ENCODE measurements at regions not wholly inside any gene's neighbourhood (a gene's known extent, or its start where the extent isn't known, plus 50 kb on each side); places are given as distances from the start of the nearest gene placed in this dataset.

DNA sequence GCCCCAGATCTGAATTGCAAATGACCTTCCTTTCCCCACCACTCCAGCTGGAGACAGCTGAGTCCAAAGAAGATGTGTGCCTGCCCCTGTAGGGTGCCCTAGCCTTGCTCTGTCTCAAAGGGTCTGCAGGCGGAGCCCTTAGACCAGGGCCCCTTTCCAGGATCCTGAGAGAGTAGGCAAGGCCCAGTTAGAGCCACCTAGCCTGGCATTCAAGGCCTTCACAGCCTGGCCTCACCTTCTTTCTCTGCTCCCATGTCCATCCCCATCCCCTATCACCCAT, 66.6 kb upstream of the LHX1 start:
- H3K27ac ChIP-seq (ENCODE audit: low read depth, low read length): no peak overlapping the region
- no peak for ATAC-seq

More for the DNA sequence above, 66.6 kb upstream of the LHX1 start:
- H3K4me3 ChIP-seq (replicated peaks in 1 of 2; ENCODE audit: low read depth in 1 of 2, low read length in 2 of 2): no peak overlapping the region
- ChIA-PET RAD21 (ENCODE audit: low non-redundant PET in 1 of 2, low total read pairs in 2 of 2, uncharacterized antibody in 2 of 2, unreplicated experiment in 2 of 2) (no interaction called here), POLR2A (no interaction called here), CTCF (no interaction called here)
- H3K4me1 ChIP-seq (ENCODE audit: control insufficient read depth in 1 of 2, insufficient read depth in 2 of 2, low read length in 2 of 2): peaks cover 0 to 7% of the 10 kb centered on the region in 2 experiments; a peak in 1 of 4 replicates
- H3K9me2 ChIP-seq (ENCODE audit: insufficient read depth): no peaks in the 10 kb centered on the region
- intact Hi-C loops (cut with micrococcal nuclease): no loop called here
- no peaks in the 10 kb centered on the region for H3K27me3 ChIP-seq (ENCODE audit: insufficient read depth, low read length)
- no peak overlapping the region for H3K4me2 ChIP-seq (ENCODE audit: low read length)
- no peak for DNase-seq (ENCODE audit: low read depth, low spot score)
- H3K79me2 ChIP-seq (ENCODE audit: insufficient read depth, low read length): no peaks in the 10 kb centered on the region
- no peak overlapping the region for H2AFZ ChIP-seq (ENCODE audit: low read depth, low read length, poor library complexity, severe bottlenecking)
- H3K9me3 ChIP-seq (ENCODE audit: control insufficient read depth in 1 of 2, insufficient read depth in 1 of 2, low read depth in 1 of 2, low read length in 2 of 2): no peaks in the 10 kb centered on the region
- BruUV-seq (replicated peaks): no TSS peak
- H3K9ac ChIP-seq (ENCODE audit: low read length): no peak overlapping the region
- TF ChIP-seq EZH2phosphoT487 (IDR thresholded peaks at IDR 0.05; ENCODE audit: borderline replicate concordance) (no peak), CEBPB (IDR thresholded peaks at IDR 0.05; ENCODE audit: low read depth) (no peak), SRF (IDR thresholded peaks at IDR 0.05; ENCODE audit: low read depth) (no peak), ZNF274 (IDR thresholded peaks at IDR 0.05; ENCODE audit: low read depth, low read length) (no peak), SP1 (IDR thresholded peaks at IDR 0.05; ENCODE audit: low read depth) (no peak), SIN3A (IDR thresholded peaks at IDR 0.05; ENCODE audit: low read depth) (no peak), ELF1 (IDR thresholded peaks at IDR 0.05; ENCODE audit: borderline replicate concordance, low read depth) (no peak)
- TF ChIP-seq, protein P1, sequence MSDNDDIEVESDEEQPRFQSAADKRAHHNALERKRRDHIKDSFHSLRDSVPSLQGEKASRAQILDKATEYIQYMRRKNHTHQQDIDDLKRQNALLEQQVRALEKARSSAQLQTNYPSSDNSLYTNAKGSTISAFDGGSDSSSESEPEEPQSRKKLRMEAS (IDR thresholded peaks at IDR 0.05): no peak
- TF ChIP-seq, protein P2, sequence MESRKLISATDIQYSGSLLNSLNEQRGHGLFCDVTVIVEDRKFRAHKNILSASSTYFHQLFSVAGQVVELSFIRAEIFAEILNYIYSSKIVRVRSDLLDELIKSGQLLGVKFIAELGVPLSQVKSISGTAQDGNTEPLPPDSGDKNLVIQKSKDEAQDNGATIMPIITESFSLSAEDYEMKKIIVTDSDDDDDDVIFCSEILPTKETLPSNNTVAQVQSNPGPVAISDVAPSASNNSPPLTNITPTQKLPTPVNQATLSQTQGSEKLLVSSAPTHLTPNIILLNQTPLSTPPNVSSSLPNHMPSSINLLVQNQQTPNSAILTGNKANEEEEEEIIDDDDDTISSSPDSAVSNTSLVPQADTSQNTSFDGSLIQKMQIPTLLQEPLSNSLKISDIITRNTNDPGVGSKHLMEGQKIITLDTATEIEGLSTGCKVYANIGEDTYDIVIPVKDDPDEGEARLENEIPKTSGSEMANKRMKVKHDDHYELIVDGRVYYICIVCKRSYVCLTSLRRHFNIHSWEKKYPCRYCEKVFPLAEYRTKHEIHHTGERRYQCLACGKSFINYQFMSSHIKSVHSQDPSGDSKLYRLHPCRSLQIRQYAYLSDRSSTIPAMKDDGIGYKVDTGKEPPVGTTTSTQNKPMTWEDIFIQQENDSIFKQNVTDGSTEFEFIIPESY (IDR thresholded peaks at IDR 0.05; ENCODE audit: extremely low read depth, insufficient replicate concordance, low read length): no peak
- TF ChIP-seq, protein P3, sequence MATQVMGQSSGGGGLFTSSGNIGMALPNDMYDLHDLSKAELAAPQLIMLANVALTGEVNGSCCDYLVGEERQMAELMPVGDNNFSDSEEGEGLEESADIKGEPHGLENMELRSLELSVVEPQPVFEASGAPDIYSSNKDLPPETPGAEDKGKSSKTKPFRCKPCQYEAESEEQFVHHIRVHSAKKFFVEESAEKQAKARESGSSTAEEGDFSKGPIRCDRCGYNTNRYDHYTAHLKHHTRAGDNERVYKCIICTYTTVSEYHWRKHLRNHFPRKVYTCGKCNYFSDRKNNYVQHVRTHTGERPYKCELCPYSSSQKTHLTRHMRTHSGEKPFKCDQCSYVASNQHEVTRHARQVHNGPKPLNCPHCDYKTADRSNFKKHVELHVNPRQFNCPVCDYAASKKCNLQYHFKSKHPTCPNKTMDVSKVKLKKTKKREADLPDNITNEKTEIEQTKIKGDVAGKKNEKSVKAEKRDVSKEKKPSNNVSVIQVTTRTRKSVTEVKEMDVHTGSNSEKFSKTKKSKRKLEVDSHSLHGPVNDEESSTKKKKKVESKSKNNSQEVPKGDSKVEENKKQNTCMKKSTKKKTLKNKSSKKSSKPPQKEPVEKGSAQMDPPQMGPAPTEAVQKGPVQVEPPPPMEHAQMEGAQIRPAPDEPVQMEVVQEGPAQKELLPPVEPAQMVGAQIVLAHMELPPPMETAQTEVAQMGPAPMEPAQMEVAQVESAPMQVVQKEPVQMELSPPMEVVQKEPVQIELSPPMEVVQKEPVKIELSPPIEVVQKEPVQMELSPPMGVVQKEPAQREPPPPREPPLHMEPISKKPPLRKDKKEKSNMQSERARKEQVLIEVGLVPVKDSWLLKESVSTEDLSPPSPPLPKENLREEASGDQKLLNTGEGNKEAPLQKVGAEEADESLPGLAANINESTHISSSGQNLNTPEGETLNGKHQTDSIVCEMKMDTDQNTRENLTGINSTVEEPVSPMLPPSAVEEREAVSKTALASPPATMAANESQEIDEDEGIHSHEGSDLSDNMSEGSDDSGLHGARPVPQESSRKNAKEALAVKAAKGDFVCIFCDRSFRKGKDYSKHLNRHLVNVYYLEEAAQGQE (IDR thresholded peaks at IDR 0.05; ENCODE audit: low read depth): no peak
- no peaks in the 10 kb centered on the region for H3K36me3 ChIP-seq (ENCODE audit: control insufficient read depth in 1 of 2, insufficient read depth in 2 of 2, low read length in 2 of 2)
- H4K20me1 ChIP-seq (ENCODE audit: insufficient read depth): no peaks in the 10 kb centered on the region
